Peyer's patch (tissue), 4 donors: ENCODE measurements at regions not wholly inside any gene's neighbourhood (a gene's known extent, or its start where the extent isn't known, plus 50 kb on each side); places are given as distances from the start of the nearest gene placed in this dataset.

Experiments used
- CTCF ChIP-seq, 6 experiments: fragments of 450-650 bp in 4 of 6; fragments of 200-600 bp in 2 of 6; sonication (generic) in 1 of 6; IDR thresholded peaks; one replicate each; pipeline ENCODE4 v1.5.1; 2017 to 2019; ENCODE audit warnings: antibody characterized with exemption in 6 of 6, mild to moderate bottlenecking in 3 of 6, moderate library complexity in 1 of 6
- POLR2A ChIP-seq, 2 donors: fragments of 450-650 bp; IDR thresholded peaks; one replicate each; pipeline ENCODE4 v1.5.1; 2017; ENCODE audit warnings: antibody characterized with exemption in 2 of 2, mild to moderate bottlenecking in 2 of 2, moderate library complexity in 2 of 2

- TF ChIP-seq POLR2A (IDR thresholded peaks at IDR 0.05) (no peak), CTCF (IDR thresholded peaks at IDR 0.05) (no peak)
Observed at GRCh38 chr14:22329371-22329770, 259.7 kb downstream of the DAD1 start.
